ENCODE measurements at regions not wholly inside any gene's neighbourhood (a gene's known extent, or its start where the extent isn't known, plus 50 kb on each side); places are given as distances from the start of the nearest gene placed in this dataset.

DNA sequence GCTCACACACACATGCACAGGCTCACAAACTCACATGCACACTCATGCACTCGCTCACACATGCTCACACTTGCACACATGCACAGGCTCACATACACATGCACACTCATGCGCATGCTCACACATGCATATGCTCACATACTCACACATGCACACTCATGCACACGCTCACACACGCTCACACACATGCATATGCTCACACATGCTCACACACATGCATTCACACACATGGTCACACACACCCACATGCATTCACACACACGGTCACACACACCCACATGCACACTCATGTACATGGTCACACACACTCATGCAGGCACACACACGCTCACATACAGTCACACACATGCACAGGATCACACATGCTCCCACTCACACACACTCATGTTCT lies 132.8 kb upstream of the SMAD3 start:
- WGBS, 2 donors (ENCODE audit: low coverage in 1 of 2) = 83 to 100% methylated on average over 1 to 6 of the region's 6 CpGs
- DNase-seq = no peak
- H3K27ac ChIP-seq = peak overlapping the region; percentile 77 to 79 (median 78)
- no peaks in the 10 kb centered on the region for H3K36me3 ChIP-seq
- intact Hi-C loops (cut with DNase I; ENCODE audit: low total_unique reads) (no loop called here), in situ Hi-C loops (cut with MboI; ENCODE audit: low pct_ligation_motif_present in 1 of 4, low pct_unique_long_range_greater_than_20kb in 1 of 4, low sequenced_read_pairs in 3 of 4) (loop anchor here in 1 of 4 donors (25.0 kb wide), 2 partner anchors 505 to 905 kb away; partner anchors contain the start of genes RNU6-1 and SKOR1)
- H3K9me3 ChIP-seq = no peaks in the 10 kb centered on the region
- H3K27me3 ChIP-seq = no peaks in the 10 kb centered on the region
- no peak overlapping the region for H3K4me3 ChIP-seq
- H3K4me1 ChIP-seq = peaks cover 4 to 44% (median 23%) of the 10 kb centered on the region in 4 donors
- no peak for TF ChIP-seq CTCF (IDR thresholded peaks at IDR 0.05)
- TF ChIP-seq POLR2A (IDR thresholded peaks at IDR 0.05) = no peak
- TF ChIP-seq EP300 (IDR thresholded peaks at IDR 0.05; ENCODE audit: low read depth) = no peak
- TF ChIP-seq POLR2AphosphoS5 (IDR thresholded peaks at IDR 0.05) = no peak

DNA sequence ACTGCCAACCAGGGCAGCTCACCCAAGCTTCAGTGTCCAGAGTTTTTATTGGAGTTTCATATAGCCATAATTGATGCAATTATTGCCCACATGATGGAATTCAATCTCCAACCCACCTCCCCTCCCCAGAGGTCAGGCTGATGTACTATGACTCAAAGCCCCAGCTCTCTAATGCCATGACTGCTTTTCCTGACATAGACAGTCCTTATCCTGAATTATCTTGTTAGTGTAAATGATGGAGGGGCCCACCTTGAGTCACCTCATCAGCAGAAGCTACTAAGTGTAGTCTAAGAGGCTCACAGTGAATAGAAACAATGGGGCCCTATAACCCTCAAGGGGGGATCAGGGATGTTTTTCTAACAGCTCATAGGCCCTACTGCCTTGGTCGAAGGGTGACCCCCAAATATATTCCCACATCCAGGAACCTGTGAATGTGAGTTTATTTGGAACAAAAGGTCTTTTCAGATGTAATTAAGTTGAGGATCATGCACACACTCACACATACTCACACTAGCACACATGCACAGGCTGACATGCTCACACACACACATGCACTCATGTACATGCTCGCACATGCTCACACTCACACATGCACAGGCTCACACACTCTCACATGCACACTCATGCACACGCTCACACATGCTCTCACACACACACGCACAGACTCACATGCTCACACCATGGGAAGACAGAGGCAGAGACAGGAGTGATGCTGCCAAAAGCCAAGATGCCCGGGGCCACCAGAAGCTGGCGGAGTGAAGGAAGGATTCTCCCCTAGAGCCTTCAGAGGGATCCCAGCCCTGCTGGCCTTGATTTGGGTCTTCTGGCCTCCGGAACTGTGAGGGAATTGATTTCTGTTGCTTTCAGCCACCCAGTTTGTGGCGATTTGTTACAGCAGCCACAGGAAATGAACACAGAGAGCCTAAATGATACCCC lies 131.2 kb upstream of the SMAD3 start:
- TF ChIP-seq POLR2A (IDR thresholded peaks at IDR 0.05) (no peak), CTCF (IDR thresholded peaks at IDR 0.05) (no peak), EP300 (IDR thresholded peaks at IDR 0.05; ENCODE audit: low read depth) (no peak), POLR2AphosphoS5 (IDR thresholded peaks at IDR 0.05) (no peak)
- peaks cover 4 to 37% (median 23%) of the 10 kb centered on the region in 4 donors for H3K4me1 ChIP-seq
- H3K4me3 ChIP-seq = no peak overlapping the region
- H3K9me3 ChIP-seq = no peaks in the 10 kb centered on the region
- in situ Hi-C loops (cut with MboI; ENCODE audit: low pct_ligation_motif_present in 1 of 4, low pct_unique_long_range_greater_than_20kb in 1 of 4, low sequenced_read_pairs in 3 of 4) = loop anchor here in 1 of 4 donors (25.0 kb wide), 2 partner anchors 503 to 903 kb away; partner anchors contain the start of genes RNU6-1 and SKOR1
- intact Hi-C loops (cut with DNase I; ENCODE audit: low total_unique reads) = no loop called here
- 93% methylated on average over 8 of the region's 8 CpGs; no CpG with 5 or more reads in 1 of the 2 donors for WGBS, 2 donors (ENCODE audit: low coverage in 1 of 2)
- H3K36me3 ChIP-seq = no peaks in the 10 kb centered on the region
- no peaks in the 10 kb centered on the region for H3K27me3 ChIP-seq
- DNase-seq = no peak
- no peak overlapping the region for H3K27ac ChIP-seq

GRCh38 chr15:66934868-66935520 lies 130.4 kb upstream of the SMAD3 start:
- in situ Hi-C loops (cut with MboI; ENCODE audit: low pct_ligation_motif_present in 1 of 4, low pct_unique_long_range_greater_than_20kb in 1 of 4, low sequenced_read_pairs in 3 of 4) (loop anchor here in 1 of 4 donors (25.0 kb wide), 2 partner anchors 502 to 902 kb away; partner anchors contain the start of genes RNU6-1 and SKOR1), intact Hi-C loops (cut with DNase I; ENCODE audit: low total_unique reads) (no loop called here)
- TF ChIP-seq CTCF (IDR thresholded peaks at IDR 0.05) (no peak), POLR2AphosphoS5 (IDR thresholded peaks at IDR 0.05) (no peak), EP300 (IDR thresholded peaks at IDR 0.05; ENCODE audit: low read depth) (no peak), POLR2A (IDR thresholded peaks at IDR 0.05) (no peak)
- no peak overlapping the region for H3K4me3 ChIP-seq
- H3K9me3 ChIP-seq = no peaks in the 10 kb centered on the region
- peaks cover 4 to 30% (median 23%) of the 10 kb centered on the region in 4 donors for H3K4me1 ChIP-seq
- no peaks in the 10 kb centered on the region for H3K36me3 ChIP-seq
- no peaks in the 10 kb centered on the region for H3K27me3 ChIP-seq
- no peak overlapping the region for H3K27ac ChIP-seq
- WGBS, 2 donors (ENCODE audit: low coverage in 1 of 2) = 87 to 94% methylated on average over 2 to 3 of the region's 3 CpGs
- DNase-seq = no peak

- Histone ChIP-seq H3K4me1 (peaks cover 4 to 24% (median 20%) of the 10 kb centered on the region in 4 donors), H3K36me3 (no peaks in the 10 kb centered on the region), H3K27ac (peak overlapping the region in 1 of 4 donors; percentile 50), H3K27me3 (no peaks in the 10 kb centered on the region), H3K4me3 (peak overlapping the region in 1 of 4 donors; percentile 40), H3K9me3 (no peaks in the 10 kb centered on the region)
- no peak for DNase-seq
- in situ Hi-C loops (cut with MboI; ENCODE audit: low pct_ligation_motif_present in 1 of 4, low pct_unique_long_range_greater_than_20kb in 1 of 4, low sequenced_read_pairs in 3 of 4) (loop anchor here in 1 of 4 donors (25.0 kb wide), 2 partner anchors 502 to 902 kb away; partner anchors contain the start of genes RNU6-1 and SKOR1), intact Hi-C loops (cut with DNase I; ENCODE audit: low total_unique reads) (no loop called here)
- WGBS, 2 donors (ENCODE audit: low coverage in 1 of 2) = 64 to 95% methylated on average over 3 to 7 of the region's 7 CpGs
- TF ChIP-seq EP300 (IDR thresholded peaks at IDR 0.05; ENCODE audit: low read depth) (no peak), POLR2AphosphoS5 (IDR thresholded peaks at IDR 0.05) (no peak), POLR2A (IDR thresholded peaks at IDR 0.05) (no peak), CTCF (IDR thresholded peaks at IDR 0.05) (no peak)
Measured at GRCh38 chr15:66935688-66936087, 129.7 kb upstream of the SMAD3 start.

Data from transverse colon (tissue), 4 donors.